SJSA1 (cell line): ENCODE measurements at regions not wholly inside any gene's neighbourhood (a gene's known extent, or its start where the extent isn't known, plus 50 kb on each side); places are given as distances from the start of the nearest gene placed in this dataset.

Source experiments
- DNase-seq, 2 experiments: peaks; one replicate each; pipeline ENCODE4 v3.0.0-alpha.2; 2015 to 2020; ENCODE audit warnings: low spot score in 2 of 2, low read depth in 1 of 2
- H3K27ac ChIP-seq: fragments of 250-450 bp; sonication (Bioruptor Pico); 2 replicates; pipeline ENCODE4 v1.5.1; 2020; ENCODE audit warnings: mild to moderate bottlenecking, moderate library complexity
- H3K27me3 ChIP-seq: fragments of 250-450 bp; sonication (Bioruptor Pico); replicated peaks from 2 replicates; pipeline ENCODE4 v1.5.1; 2020; ENCODE audit warnings: mild to moderate bottlenecking, moderate library complexity
- H3K36me3 ChIP-seq: fragments of 250-450 bp; sonication (Bioruptor Pico); 2 replicates; pipeline ENCODE4 v1.5.1; 2020; ENCODE audit warnings: mild to moderate bottlenecking
- H3K4me1 ChIP-seq: fragments of 250-450 bp; sonication (Bioruptor Pico); replicated peaks from 2 replicates; pipeline ENCODE4 v1.6.1; 2021; ENCODE audit warnings: mild to moderate bottlenecking
- H3K4me3 ChIP-seq: fragments of 250-450 bp; sonication (Bioruptor Pico); 2 replicates; pipeline ENCODE4 v1.5.1; 2020; ENCODE audit warnings: mild to moderate bottlenecking
- H3K9me3 ChIP-seq: fragments of 250-450 bp; sonication (Bioruptor Pico); replicated peaks from 2 replicates; pipeline ENCODE4 v1.5.1; 2020; ENCODE audit warnings: mild to moderate bottlenecking

GRCh38 chr10:64079341-64079740 lies 558.1 kb downstream of the REEP3 start:
- H3K36me3 ChIP-seq: no peaks in the 10 kb centered on the region
- H3K4me1 ChIP-seq: no peaks in the 10 kb centered on the region
- H3K27ac ChIP-seq: no peak overlapping the region
- no peak overlapping the region for H3K4me3 ChIP-seq
- no peaks in the 10 kb centered on the region for H3K9me3 ChIP-seq
- no peaks in the 10 kb centered on the region for H3K27me3 ChIP-seq
- no peak for DNase-seq

GRCh38 chr10:64080071-64080470 lies 558.9 kb downstream of the REEP3 start:
- no peak for DNase-seq
- H3K27me3 ChIP-seq: no peaks in the 10 kb centered on the region
- no peaks in the 10 kb centered on the region for H3K9me3 ChIP-seq
- H3K4me3 ChIP-seq: no peak overlapping the region
- H3K27ac ChIP-seq: no peak overlapping the region
- no peaks in the 10 kb centered on the region for H3K36me3 ChIP-seq
- no peaks in the 10 kb centered on the region for H3K4me1 ChIP-seq

- DNase-seq: no peak
- Histone ChIP-seq H3K4me1 (no peaks in the 10 kb centered on the region), H3K36me3 (no peaks in the 10 kb centered on the region), H3K27ac (no peak overlapping the region), H3K27me3 (no peaks in the 10 kb centered on the region), H3K4me3 (no peak overlapping the region), H3K9me3 (no peaks in the 10 kb centered on the region)
Observed at GRCh38 chr10:64081947-64082482, 560.8 kb downstream of the REEP3 start.

GRCh38 chr10:64086083-64086767 lies 565.0 kb downstream of the REEP3 start:
- Histone ChIP-seq H3K4me1 (no peaks in the 10 kb centered on the region), H3K27ac (no peak overlapping the region), H3K36me3 (no peaks in the 10 kb centered on the region), H3K4me3 (no peak overlapping the region), H3K27me3 (no peaks in the 10 kb centered on the region), H3K9me3 (no peaks in the 10 kb centered on the region)
- no peak for DNase-seq

GRCh38 chr10:64089648-64090047 lies 568.4 kb downstream of the REEP3 start:
- no peak overlapping the region for H3K27ac ChIP-seq
- H3K27me3 ChIP-seq: no peaks in the 10 kb centered on the region
- H3K4me1 ChIP-seq: no peaks in the 10 kb centered on the region
- no peaks in the 10 kb centered on the region for H3K9me3 ChIP-seq
- no peak for DNase-seq
- no peaks in the 10 kb centered on the region for H3K36me3 ChIP-seq
- H3K4me3 ChIP-seq: no peak overlapping the region

- DNase-seq: no peak
- Histone ChIP-seq H3K9me3 (no peaks in the 10 kb centered on the region), H3K4me3 (no peak overlapping the region), H3K27me3 (no peaks in the 10 kb centered on the region), H3K27ac (no peak overlapping the region), H3K4me1 (no peaks in the 10 kb centered on the region), H3K36me3 (no peaks in the 10 kb centered on the region)
Observed at GRCh38 chr10:64090865-64091264, 569.7 kb downstream of the REEP3 start.

- DNase-seq: no peak
- H3K4me1 ChIP-seq: no peaks in the 10 kb centered on the region
- no peaks in the 10 kb centered on the region for H3K36me3 ChIP-seq
- H3K9me3 ChIP-seq: no peaks in the 10 kb centered on the region
- H3K27ac ChIP-seq: no peak overlapping the region
- no peaks in the 10 kb centered on the region for H3K27me3 ChIP-seq
- H3K4me3 ChIP-seq: no peak overlapping the region
Observed at GRCh38 chr10:64091897-64092296, 570.7 kb downstream of the REEP3 start.

- H3K27ac ChIP-seq: no peak overlapping the region
- H3K36me3 ChIP-seq: no peaks in the 10 kb centered on the region
- no peaks in the 10 kb centered on the region for H3K4me1 ChIP-seq
- DNase-seq: no peak
- no peaks in the 10 kb centered on the region for H3K9me3 ChIP-seq
- H3K27me3 ChIP-seq: no peaks in the 10 kb centered on the region
- no peak overlapping the region for H3K4me3 ChIP-seq
Observed at GRCh38 chr10:64093304-64093703, 572.1 kb downstream of the REEP3 start.

GRCh38 chr10:64093946-64094535 lies 572.8 kb downstream of the REEP3 start:
- Histone ChIP-seq H3K9me3 (no peaks in the 10 kb centered on the region), H3K36me3 (no peaks in the 10 kb centered on the region), H3K4me3 (no peak overlapping the region), H3K4me1 (no peaks in the 10 kb centered on the region), H3K27ac (no peak overlapping the region), H3K27me3 (no peaks in the 10 kb centered on the region)
- no peak for DNase-seq

GRCh38 chr10:64096941-64097340 lies 575.7 kb downstream of the REEP3 start:
- DNase-seq: no peak
- no peak overlapping the region for H3K4me3 ChIP-seq
- H3K9me3 ChIP-seq: no peaks in the 10 kb centered on the region
- no peaks in the 10 kb centered on the region for H3K4me1 ChIP-seq
- H3K27me3 ChIP-seq: no peaks in the 10 kb centered on the region
- no peak overlapping the region for H3K27ac ChIP-seq
- H3K36me3 ChIP-seq: no peaks in the 10 kb centered on the region

- H3K4me1 ChIP-seq: no peaks in the 10 kb centered on the region
- H3K27me3 ChIP-seq: no peaks in the 10 kb centered on the region
- no peaks in the 10 kb centered on the region for H3K36me3 ChIP-seq
Observed at GRCh38 chr10:64097391-64098122, 576.4 kb downstream of the REEP3 start.

GRCh38 chr10:64098994-64099393 lies 577.8 kb downstream of the REEP3 start:
- no peak overlapping the region for H3K4me3 ChIP-seq
- H3K4me1 ChIP-seq: no peaks in the 10 kb centered on the region
- no peak for DNase-seq

More at GRCh38 chr10:64097391-64098122, 576.4 kb downstream of the REEP3 start:
- no peak overlapping the region for H3K27ac ChIP-seq
- H3K9me3 ChIP-seq: no peaks in the 10 kb centered on the region
- H3K4me3 ChIP-seq: no peak overlapping the region
- no peak for DNase-seq

GRCh38 chr10:64101606-64102263 lies 580.5 kb downstream of the REEP3 start:
- no peak overlapping the region for H3K4me3 ChIP-seq
- H3K9me3 ChIP-seq: 0 out of 2 replicates have a peak, but pooled peaks cover 1% of the 10 kb centered on the region
- no peak overlapping the region for H3K27ac ChIP-seq
- no peak for DNase-seq
- H3K36me3 ChIP-seq: no peaks in the 10 kb centered on the region
- H3K4me1 ChIP-seq: no peaks in the 10 kb centered on the region
- no peaks in the 10 kb centered on the region for H3K27me3 ChIP-seq

More at GRCh38 chr10:64098994-64099393, 577.8 kb downstream of the REEP3 start:
- Histone ChIP-seq H3K36me3 (no peaks in the 10 kb centered on the region), H3K27ac (no peak overlapping the region), H3K9me3 (no peaks in the 10 kb centered on the region), H3K27me3 (no peaks in the 10 kb centered on the region)

GRCh38 chr10:64102264-64102633 lies 581.0 kb downstream of the REEP3 start:
- 0 out of 2 replicates have a peak, but pooled peaks cover 3% of the 10 kb centered on the region for H3K9me3 ChIP-seq
- H3K4me1 ChIP-seq: no peaks in the 10 kb centered on the region
- no peak overlapping the region for H3K4me3 ChIP-seq
- H3K36me3 ChIP-seq: no peaks in the 10 kb centered on the region
- no peak for DNase-seq
- no peak overlapping the region for H3K27ac ChIP-seq
- no peaks in the 10 kb centered on the region for H3K27me3 ChIP-seq
